Loucy (cell line): ENCODE measurements at regions not wholly inside any gene's neighbourhood (a gene's known extent, or its start where the extent isn't known, plus 50 kb on each side); places are given as distances from the start of the nearest gene placed in this dataset.

Source experiments
- H2AFZ ChIP-seq: fragments of 200-600 bp; sonication (generic); 2 replicates; pipeline ENCODE4 v1.6.0; 2016; ENCODE audit warnings: antibody characterized with exemption, mild to moderate bottlenecking, low read length, moderate library complexity
- H3F3A ChIP-seq: fragments of 200-600 bp; 2 replicates; pipeline ENCODE4 v1.6.0; 2016; ENCODE audit warnings: antibody characterized with exemption, low read depth, mild to moderate bottlenecking
- H3K27me3 ChIP-seq: fragments of 200-600 bp; sonication (generic); 2 replicates; pipeline ENCODE4 v1.6.1; 2014; ENCODE audit warnings: low read length, mild to moderate bottlenecking; ENCODE audit not compliant: insufficient read depth, poor library complexity, severe bottlenecking
- H3K36me3 ChIP-seq: fragments of 200-600 bp; sonication (generic); 2 replicates; pipeline ENCODE4 v1.6.1; 2016; ENCODE audit warnings: low read length; ENCODE audit not compliant: insufficient read depth
- H3K4me1 ChIP-seq: fragments of 200-600 bp; sonication (generic); 2 replicates; pipeline ENCODE4 v1.5.1; 2014; ENCODE audit warnings: low read length, mild to moderate bottlenecking; ENCODE audit not compliant: insufficient read depth, poor library complexity, severe bottlenecking
- H3K4me2 ChIP-seq: fragments of 200-600 bp; sonication (generic); 2 replicates; pipeline ENCODE4 v1.6.0; 2014; ENCODE audit warnings: antibody characterized with exemption, low read length, low read depth, mild to moderate bottlenecking; ENCODE audit not compliant: poor library complexity, severe bottlenecking
- H3K4me3 ChIP-seq: fragments of 200-600 bp; sonication (generic); 2 replicates; pipeline ENCODE4 v1.5.1; 2014; ENCODE audit warnings: low read length, mild to moderate bottlenecking, mixed read lengths; ENCODE audit not compliant: poor library complexity, severe bottlenecking
- H3K79me2 ChIP-seq: fragments of 200-600 bp; sonication (generic); 2 replicates; pipeline ENCODE4 v1.6.1; 2014; ENCODE audit warnings: low read length; ENCODE audit not compliant: insufficient read depth
- H3K9ac ChIP-seq: fragments of 200-600 bp; sonication (generic); 2 replicates; pipeline ENCODE4 v1.6.0; 2014; ENCODE audit warnings: mild to moderate bottlenecking, low read depth, low read length, moderate library complexity; ENCODE audit not compliant: poor library complexity, severe bottlenecking
- H3K9me2 ChIP-seq: fragments of 200-600 bp; sonication (generic); replicated peaks from 2 replicates; pipeline ENCODE4 v1.6.1; 2016; ENCODE audit warnings: low read depth, low read length, mixed read lengths
- H3K9me3 ChIP-seq: fragments of 200-600 bp; sonication (generic); 2 replicates; pipeline ENCODE4 v1.6.1; 2014; ENCODE audit warnings: mild to moderate bottlenecking, antibody characterized with exemption, low read length, low read depth; ENCODE audit not compliant: insufficient read depth
- H4K20me1 ChIP-seq: fragments of 200-600 bp; sonication (generic); 2 replicates; pipeline ENCODE4 v1.6.0; 2014; ENCODE audit warnings: antibody characterized with exemption, low read length, mild to moderate bottlenecking; ENCODE audit not compliant: insufficient read depth, poor library complexity, severe bottlenecking
- CTCF ChIP-seq: fragments of 200-600 bp; sonication (generic); conservative IDR thresholded peaks from 2 replicates; pipeline ENCODE4 v1.5.1; 2014; ENCODE audit warnings: mild to moderate bottlenecking, antibody characterized with exemption, low read length
- EZH2phosphoT487 ChIP-seq: fragments of 200-600 bp; IDR thresholded peaks from 2 replicates; pipeline ENCODE4 v1.6.1; 2018; ENCODE audit warnings: antibody characterized with exemption, mild to moderate bottlenecking, moderate library complexity, borderline replicate concordance

GRCh38 chr12:111126331-111126730 is 206.0 kb upstream of the MYL2 start:
- Histone ChIP-seq H3K36me3 (no peaks in the 10 kb centered on the region), H3K79me2 (no peaks in the 10 kb centered on the region; the same call in 1 of the 2 replicates), H2AFZ (no peak overlapping the region), H3K4me1 (peaks cover 7% of the 10 kb centered on the region), H3K9me2 (no peaks in the 10 kb centered on the region), H4K20me1 (no peaks in the 10 kb centered on the region), H3K9me3 (no peaks in the 10 kb centered on the region), H3K9ac (no peak overlapping the region), H3K4me2 (no peak overlapping the region), H3F3A (no peaks in the 10 kb centered on the region), H3K4me3 (no peak overlapping the region), H3K27me3 (no peaks in the 10 kb centered on the region)
- no peak for TF ChIP-seq EZH2phosphoT487
- TF ChIP-seq CTCF: no peak

- no peak overlapping the region for H3K9ac ChIP-seq
- no peaks in the 10 kb centered on the region for H3K27me3 ChIP-seq
- no peaks in the 10 kb centered on the region for H3K9me2 ChIP-seq
- no peaks in the 10 kb centered on the region for H3K4me1 ChIP-seq
- H4K20me1 ChIP-seq: no peaks in the 10 kb centered on the region
- H3F3A ChIP-seq: no peaks in the 10 kb centered on the region
- H3K9me3 ChIP-seq: no peaks in the 10 kb centered on the region
- no peaks in the 10 kb centered on the region for H3K36me3 ChIP-seq
- H3K79me2 ChIP-seq: no peaks in the 10 kb centered on the region; the same call in 1 of the 2 replicates
- no peak overlapping the region for H2AFZ ChIP-seq
- no peak overlapping the region for H3K4me3 ChIP-seq
- no peak for TF ChIP-seq CTCF
- H3K4me2 ChIP-seq: no peak overlapping the region
Measured at GRCh38 chr12:111124183-111124582, 203.8 kb upstream of the MYL2 start.

GRCh38 chr12:111123390-111123789 is 203.0 kb upstream of the MYL2 start:
- H3K79me2 ChIP-seq: no peaks in the 10 kb centered on the region; the same call in 1 of the 2 replicates
- no peak for TF ChIP-seq EZH2phosphoT487
- TF ChIP-seq CTCF: no peak

More at GRCh38 chr12:111123390-111123789, 203.0 kb upstream of the MYL2 start:
- H2AFZ ChIP-seq: no peak overlapping the region
- no peak overlapping the region for H3K4me3 ChIP-seq
- H3K9ac ChIP-seq: no peak overlapping the region
- H3K9me3 ChIP-seq: no peaks in the 10 kb centered on the region
- no peaks in the 10 kb centered on the region for H4K20me1 ChIP-seq
- H3F3A ChIP-seq: no peaks in the 10 kb centered on the region
- H3K4me1 ChIP-seq: no peaks in the 10 kb centered on the region
- H3K36me3 ChIP-seq: no peaks in the 10 kb centered on the region
- H3K27me3 ChIP-seq: no peaks in the 10 kb centered on the region
- no peak overlapping the region for H3K4me2 ChIP-seq
- no peaks in the 10 kb centered on the region for H3K9me2 ChIP-seq
